AG20443 (cell line): ENCODE measurements at regions not wholly inside any gene's neighbourhood (a gene's known extent, or its start where the extent isn't known, plus 50 kb on each side); places are given as distances from the start of the nearest gene placed in this dataset.

ENCODE experiments used
- DNase-seq: peaks from one replicate; pipeline ENCODE4 v3.0.0; 2012; ENCODE audit warnings: low spot score, mixed read lengths

DNA sequence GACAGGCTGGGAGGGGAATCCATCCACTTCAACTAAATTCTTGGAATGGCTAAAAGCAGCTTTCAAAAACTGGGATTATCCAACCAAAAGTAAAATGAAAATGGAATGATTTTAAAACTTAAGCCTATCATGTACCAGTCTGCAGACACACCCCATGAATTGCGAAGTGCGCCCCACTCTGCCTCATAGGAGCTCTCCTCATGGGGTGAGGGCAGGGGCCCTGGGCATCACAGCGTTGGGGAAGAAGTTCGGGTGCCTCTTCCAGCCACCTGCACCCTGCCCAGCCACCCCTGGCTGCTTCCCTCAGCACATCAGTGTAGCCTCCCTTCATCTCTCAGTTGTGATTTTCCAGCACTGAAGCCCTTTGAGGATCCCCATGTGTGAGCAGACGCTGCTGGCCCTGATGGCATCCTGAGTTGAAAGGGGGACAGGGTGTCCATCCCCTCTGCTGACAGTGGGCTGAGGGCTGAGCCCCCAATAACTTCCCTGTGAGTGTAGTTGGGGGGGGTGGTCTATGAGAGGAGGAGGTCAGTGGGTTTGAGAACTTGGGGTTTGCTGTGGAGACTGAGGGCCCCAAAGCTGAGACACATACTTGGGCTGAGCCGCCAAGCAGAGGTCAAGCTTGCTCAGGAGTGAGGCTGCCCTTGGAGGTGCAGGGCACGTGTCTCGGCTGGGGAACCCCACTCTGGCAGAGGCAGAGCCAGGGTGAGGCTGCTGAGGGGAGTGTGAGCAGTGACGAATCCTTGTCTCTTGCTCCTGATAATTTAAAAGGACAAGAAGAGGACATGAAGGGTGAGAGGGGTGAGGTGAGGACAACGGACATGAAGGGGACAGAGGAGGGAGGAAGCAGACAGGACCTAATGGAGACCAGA, 542.1 kb downstream of the TCERG1L start:
- no peak for DNase-seq

DNA sequence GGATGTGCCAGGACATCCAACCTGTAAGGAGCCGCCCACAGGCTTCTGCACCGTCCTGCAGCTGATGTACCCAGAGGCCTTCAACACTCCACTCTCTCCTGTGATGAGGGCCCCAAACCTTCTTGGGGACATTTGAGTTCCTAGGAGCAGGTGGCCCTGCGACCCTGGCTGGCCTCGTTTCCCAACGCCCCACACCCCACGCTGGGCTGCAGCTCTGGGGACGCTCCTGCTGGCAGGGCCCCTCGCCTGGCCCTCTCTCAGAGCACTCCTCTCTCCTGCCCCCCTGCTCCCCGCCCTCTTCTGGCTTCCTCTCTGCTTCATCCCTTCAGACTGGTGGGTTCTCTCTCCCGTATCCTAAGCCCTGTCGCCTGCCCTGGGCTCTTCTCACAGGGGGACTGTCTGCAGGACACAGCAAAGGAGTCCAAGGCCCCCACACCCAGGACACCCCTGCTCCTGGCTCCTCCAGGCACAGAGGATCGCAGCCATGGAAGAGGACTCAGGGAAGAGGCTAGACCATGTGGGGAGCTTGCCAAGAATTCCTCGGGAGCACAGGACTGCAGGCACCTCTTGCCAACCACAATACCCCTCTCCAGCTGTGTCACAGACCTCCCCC, 541.4 kb downstream of the TCERG1L start:
- DNase-seq, result no peak

DNA sequence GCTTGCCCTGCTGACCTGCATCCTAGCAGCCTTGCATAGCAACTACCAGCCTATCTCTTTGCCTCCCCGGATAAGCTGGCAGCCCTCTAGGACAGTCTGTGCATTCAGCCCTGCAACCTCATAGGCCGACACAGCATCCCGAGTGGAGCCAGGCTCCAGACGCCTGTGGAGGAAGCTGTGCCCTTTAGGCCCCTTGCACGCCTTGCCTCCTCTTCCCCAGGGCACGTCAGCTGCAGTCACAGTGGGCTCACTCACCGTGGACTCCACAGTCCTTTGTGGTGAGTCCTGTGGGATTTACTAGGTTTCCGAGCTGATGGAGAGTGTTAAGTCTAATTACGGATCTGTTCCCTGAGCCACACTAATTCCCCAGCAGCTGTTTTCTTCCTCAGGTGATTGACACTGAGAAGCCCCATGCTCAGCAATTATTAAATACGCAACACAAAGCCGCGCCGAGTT, 540.0 kb downstream of the TCERG1L start:
- DNase-seq, result no peak

DNA sequence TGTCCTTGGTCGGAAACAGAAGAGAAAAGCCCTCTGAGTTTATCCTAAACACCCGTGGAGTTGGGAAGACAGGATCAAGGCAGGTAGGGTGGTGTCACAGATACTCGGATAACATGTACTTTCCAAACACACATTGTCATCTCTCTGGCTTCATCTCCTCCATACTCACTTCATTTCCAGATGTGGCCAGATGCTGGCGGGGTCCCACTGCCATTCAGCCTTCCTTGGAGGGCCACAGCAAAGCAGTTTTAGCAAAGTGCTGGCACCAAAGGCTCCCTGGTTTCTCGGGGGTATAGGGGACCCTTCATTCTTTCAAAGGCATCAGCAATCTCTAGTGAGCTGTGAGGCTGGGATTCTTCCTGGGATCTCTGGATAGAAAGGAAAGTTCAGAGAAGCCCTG, 539.5 kb downstream of the TCERG1L start:
- no peak for DNase-seq

DNA sequence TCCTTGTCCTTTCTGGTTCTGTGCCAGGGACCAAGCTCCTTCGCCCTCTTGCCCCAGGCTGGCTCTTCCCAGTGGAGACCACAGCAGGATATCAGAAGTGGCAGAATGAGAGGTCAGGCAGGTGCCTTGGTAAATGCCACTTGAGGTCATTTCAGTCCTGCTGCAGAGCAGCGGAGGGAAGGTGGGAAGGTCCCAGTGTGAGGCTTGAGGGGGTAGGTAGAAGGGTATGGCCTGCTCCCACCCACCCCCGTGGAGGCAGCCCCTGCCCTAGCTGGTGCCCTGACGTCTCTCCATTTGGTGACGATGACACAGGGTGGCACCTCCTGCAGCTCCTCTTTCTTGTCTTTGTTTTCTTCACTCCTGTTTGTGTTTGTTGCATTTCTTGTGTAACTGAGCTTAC, 538.8 kb downstream of the TCERG1L start:
- DNase-seq, result no peak

DNA sequence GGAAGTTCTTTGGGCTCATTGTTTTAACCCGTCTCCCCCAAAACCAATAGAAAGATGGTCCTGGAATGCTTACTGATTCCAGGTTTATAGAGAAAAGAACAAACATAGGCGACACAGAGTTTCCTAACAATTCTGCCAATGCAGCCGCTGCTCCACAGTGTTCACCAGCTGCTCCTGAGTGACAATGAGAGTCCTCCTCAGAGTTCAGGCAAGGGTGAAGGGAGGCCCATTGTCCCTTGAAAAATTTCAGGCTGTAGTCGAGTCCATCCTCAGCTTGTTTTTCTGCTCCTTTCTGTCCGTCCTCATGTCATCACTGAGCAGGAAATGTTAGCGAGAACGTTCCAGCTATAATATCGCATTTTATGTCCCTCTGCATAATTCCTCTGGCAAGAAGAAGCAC, 537.6 kb downstream of the TCERG1L start:
- DNase-seq, result no peak

DNA sequence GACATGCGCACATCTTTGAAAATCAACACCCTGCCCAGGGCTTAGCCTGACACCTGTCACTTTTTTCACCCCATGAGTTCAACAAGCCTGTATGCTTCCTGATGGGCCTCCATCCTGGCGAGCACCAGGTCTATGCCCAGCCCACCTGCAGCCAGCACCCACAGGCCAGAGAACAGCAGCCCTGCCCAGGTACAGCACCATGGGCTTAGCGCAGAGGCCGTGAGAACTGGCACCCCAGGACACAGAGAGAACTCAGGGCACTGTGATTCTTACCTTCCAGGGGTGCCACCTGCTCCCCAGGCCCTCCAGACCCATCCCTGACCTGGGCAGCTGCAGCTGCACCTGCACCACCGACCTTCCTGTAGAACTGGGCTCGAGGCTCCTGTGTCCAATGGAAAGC, 536.6 kb downstream of the TCERG1L start:
- no peak for DNase-seq

DNA sequence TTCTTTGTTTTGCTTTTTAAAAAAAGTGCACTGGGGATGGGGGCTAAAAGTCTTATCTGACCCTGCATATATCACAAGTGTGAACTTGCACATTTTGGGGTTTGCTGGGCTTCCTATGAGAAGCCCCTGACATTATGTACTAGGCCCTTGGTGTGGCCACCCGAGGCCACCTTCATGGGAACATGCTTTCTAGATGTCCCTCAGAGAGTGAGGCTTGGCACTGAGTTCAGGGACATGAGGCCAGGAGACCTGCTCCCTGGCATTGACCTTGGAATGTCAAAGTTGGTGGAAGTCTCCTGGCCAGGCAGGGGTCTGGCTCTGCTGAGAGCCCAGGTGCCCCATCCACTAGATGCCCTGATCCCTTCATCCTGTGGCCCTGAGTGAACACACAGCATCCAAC, 536.2 kb downstream of the TCERG1L start:
- no peak for DNase-seq

DNA sequence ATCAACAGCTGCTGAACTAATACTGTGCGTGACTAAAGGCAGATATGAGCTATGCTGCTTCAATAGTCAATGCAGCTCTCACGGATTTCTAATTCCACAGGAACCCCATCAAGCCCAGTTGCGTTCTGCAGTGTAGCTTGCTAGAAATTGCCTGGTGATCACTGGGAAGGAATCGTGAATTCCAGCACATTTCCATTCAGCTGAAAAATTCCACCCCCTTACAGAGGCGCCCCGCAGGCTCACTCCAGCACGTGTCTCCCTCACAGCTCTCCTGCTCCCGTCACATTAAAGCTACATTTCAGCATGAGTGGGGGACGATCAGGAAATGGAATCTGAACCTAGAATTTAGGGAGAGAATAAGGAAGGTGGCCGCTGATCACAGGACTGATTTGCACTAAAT, 534.8 kb downstream of the TCERG1L start:
- no peak for DNase-seq

DNA sequence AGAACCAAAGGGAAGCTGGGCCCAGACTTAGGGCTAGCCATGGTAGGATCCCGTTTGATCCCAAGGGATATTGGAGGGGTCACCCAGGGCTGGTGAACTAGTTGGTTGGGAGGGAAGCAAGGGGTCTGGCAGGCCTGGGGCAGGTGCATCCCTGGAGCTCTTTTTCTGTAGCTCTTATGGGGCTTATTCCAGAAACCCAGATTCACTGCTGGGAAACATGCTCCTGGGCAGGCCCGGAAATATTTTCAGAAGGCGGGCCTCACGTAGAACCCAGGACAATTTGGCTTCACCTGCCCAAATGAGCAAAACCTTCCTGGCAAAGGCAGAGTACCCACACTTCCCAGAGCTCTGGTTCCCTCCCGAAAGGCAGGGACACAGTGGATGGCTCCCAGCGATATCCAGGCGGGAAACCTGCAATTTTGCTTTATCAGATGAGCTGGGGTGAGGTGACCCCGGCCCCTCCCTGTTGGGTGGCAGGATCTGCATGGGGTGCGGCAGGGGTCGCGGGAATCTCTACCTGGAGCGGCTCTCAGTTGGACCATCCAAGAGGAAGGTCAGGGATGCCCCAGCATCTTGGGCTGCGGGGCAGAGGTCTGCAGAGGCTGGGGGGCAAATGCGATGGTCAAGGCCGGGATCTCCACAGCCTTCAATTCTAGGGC, 533.9 kb downstream of the TCERG1L start:
- no peak for DNase-seq

DNA sequence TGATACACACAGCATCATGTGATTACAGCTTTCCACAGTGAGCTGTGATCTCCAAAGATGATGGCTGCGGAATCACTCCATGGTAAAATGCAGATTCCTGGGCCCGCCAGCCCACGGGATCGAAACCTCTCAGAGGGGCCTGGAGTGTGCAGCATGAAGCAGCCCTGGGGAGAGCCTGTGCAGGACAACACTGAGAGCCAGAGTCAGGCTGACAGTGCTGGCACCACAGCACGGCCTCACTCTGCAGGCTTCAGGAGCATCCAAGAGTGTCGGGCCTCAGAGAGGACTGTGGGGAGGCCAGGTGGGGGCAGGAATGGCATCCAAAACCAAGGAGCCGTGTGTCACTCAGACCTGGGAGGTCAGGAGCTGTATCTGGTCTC, 533.4 kb downstream of the TCERG1L start:
- DNase-seq, result no peak

DNA sequence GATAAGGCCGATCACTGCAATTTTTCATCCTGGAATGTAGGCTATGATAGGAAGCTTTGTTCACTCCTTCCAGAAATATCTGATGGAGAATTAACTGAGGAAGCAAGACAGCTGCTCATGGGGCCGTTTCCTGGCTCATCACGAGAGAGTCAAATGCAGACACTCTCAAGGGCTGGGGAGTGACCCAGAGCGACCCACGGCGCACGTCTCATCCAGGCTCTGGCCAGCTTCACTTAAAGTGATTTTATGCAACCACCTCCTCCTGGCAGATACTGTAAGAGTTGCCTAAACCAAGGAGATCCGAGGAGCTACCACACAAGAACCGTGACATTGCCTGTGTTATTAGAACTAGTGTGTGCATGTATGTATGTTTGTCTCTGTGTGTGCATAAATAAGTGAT, 530.8 kb downstream of the TCERG1L start:
- no peak for DNase-seq

DNA sequence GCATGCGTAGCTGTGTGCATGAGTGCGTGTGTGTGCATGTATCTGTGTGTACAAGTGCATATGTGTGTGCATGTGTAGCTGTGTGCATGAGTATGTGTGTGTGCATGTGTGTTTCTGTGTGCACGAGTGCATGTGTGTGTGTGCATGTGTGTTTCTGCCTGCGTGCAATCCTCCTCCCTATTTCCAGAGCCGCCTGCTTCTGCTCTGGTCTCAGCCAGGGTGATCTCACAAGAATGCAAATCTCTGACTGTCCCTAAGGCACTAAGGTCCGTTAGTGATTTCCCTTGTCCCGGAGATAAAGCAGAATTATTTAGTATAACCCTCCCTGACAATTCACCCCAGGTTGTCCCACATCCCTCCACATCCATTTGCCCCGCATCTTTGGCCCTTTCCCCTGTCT, 530.3 kb downstream of the TCERG1L start:
- DNase-seq, result no peak

DNA sequence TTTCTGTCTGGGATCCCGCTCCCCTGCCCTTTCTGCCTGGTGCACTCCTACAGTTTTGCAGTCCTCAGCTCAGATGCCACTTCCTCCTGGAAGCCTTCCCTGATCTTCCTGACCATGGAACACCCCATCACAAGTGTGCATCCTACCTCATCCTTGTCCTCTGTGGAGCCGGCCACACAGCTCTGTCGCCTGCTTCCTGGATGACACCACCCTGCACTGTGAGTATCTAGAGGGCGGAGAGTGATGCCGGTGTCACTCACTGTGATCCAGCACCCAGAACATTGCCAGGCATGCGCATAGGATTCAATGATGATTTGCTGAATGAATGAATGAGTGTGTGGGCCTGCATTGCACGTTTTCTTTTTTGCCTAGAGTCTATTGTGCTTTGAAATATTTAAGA, 529.9 kb downstream of the TCERG1L start:
- DNase-seq, result no peak

DNA sequence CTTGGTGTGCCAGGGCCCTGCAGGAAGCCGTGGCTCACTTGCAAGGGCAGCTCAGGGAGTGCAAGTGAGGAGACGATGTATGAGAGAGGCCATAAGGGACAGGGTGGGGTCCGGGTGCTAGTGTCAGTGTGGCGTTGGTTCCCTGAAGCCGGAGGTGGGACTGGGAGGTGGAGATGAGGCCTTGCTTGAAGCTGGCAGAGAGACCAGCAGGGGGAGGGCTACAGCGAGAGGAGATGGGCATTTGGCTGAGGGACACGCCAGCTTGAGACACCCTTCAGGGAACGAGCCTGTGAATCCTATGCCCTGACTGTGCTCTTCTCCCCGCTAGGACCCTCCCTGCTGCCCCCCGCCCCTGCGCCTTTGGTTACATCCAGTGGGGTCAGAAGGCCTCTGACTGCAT, 529.1 kb downstream of the TCERG1L start:
- no peak for DNase-seq

DNA sequence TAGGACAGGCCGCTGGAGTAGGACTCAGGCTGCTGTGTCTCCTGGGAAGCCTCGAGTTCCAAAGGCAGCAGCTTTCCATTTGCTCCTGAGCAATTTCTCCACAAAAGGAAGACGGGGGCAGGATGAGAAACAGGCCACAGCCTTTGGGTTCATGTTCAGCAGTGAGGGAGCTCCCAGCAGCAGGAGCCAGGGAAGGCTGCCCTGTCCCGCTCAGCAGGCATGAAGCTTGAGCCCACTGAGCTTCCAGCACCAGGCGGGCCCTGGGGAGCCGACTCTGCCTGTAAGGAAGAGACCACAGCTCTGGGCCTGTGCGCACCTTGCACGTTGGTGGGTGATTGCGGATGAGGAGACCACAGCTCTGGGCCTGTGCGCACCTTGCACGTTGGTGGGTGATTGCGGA, 527.2 kb downstream of the TCERG1L start:
- DNase-seq, result no peak

DNA sequence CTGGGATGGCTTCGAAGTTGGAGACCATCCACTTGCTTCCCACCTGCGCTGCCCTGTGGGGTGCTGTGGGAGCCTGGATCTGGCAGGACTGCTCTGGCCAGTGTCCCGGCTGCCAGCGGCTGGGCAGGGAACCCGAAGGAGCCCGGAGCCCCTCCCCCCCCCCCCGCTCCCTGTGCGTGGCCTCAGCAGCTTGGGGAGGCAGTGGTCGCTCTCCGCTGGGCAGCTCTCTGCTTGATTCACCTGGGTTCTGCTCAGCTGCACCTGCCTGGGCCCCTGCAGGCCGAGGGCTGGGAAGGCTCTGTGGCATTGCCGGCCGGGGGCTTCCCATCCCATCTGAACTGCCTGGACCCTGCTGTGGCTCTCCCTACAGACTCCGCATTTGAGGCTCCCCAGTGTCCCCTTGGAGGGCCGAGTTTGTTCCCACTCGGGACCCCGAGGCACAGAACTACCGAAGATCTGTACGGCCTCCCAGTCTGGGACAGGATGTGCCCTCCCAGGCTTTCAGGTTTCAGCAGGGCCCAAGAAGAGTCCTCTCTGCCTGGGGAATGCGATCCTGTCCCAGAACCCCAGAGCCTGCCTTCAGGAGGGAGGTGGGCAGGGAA, 525.1 kb downstream of the TCERG1L start:
- DNase-seq, result no peak

DNA sequence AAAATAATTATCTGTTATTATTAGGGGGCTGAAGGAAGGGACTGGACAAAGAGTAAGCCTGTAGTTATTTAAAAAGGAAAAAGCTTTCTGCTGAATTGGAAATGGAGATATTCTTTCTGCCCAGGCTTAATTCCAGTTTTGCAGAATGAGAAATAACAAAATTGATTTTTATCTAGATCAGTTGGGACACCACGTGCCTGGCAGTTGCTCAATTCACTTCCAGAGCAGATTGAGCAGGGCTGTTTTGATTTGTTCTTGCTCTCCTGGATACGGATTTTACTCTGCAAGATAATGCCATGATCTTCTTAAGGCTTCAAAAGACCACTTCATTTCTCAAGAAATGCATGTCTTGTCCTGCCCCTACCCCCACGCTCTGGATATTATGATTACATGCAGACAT, 524.3 kb downstream of the TCERG1L start:
- DNase-seq, result no peak

DNA sequence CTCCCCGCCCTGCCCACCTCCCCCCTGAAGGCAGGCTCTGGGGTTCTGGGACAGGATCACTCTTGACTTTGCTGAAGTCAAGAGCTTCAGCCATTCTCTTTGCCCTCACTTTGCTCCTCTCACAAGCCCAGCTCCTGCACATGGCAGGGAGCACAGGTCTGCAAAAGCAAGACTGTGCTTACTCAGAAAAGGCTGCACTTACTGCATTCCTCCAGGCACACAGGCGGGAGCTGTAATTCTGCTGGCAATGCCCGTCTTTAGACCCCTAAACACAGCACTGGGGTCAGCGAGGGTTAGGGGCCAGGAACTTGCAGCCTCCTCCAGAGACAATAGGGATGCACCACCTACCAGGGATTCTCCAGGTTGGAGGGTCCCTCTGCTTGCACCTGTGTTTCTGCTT, 523.7 kb downstream of the TCERG1L start:
- DNase-seq, result no peak

DNA sequence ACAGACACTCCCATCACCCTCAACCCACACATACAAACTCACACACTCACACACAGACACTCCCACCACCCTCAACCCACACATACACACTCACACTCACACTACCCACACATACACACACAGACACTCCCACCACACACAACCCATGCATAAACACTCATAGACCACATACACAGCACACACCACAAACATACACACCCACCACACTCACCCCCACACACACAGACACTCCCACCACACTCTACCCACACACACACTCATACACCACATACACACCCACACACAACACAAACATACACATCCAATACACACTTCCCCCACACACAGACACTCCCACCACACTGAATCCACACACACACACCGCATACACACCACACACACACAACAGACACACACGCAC, 521.2 kb downstream of the TCERG1L start:
- no peak for DNase-seq

DNA sequence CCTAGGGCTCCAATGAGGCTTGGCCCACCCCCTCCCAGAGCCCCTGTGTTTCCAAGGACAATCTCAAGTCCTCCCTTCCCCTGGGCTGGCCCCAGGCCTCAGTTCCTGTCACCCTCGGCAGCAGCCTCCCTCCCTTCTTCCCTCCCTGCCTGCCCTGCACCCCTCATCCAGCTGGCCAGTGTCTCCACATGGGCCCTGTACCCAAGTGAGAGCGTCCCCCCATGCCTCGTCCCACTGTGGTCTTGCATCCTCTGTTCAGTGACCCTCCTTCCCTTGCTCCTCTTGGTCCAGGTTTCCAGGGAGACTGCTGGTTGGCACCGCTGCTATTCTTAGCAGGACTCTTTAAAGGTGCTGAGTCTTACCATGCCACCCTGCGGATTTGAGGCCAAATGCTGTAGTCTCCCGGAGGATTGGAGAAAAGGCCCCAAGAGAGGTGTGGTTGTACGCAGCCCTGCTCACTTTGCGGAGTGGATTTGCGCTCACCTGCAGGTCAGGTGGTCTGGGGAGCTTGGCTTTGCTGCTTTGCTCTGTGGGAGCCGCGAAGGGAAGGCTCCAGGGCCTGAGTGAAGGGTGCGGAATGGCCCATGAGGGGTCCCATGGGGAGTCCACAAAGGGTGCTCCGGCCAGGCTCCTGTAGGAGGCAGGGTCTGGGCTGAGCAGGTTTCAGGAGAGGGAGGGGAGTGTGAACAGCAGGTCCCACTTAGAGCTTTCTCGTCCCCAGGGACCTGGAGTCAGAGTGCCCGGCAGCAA, 519.2 kb downstream of the TCERG1L start:
- no peak for DNase-seq

DNA sequence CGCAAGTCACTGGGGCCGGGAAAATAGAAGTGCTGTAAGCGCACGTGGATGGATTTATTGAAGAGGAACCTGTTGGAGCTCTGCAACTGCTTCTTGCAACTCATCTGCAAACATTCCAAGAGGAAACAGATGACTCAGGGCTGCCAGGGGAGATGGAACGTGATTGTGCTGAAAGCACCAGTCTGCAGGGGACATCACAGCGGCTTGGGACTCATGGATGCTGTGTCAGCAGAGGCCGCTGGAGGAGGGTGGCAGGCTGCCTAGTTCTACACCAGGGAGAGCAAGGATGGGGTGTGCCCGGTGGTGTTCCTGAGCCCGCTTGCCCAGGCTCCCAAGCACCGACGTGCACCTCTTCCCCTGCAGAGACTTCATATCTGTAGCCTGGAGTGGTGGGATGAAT, 515.7 kb downstream of the TCERG1L start:
- DNase-seq, result no peak
